WTC11 (cell line): ENCODE measurements at regions not wholly inside any gene's neighbourhood (a gene's known extent, or its start where the extent isn't known, plus 50 kb on each side); places are given as distances from the start of the nearest gene placed in this dataset.

Source experiments
- ATAC-seq: fragments of 200-7000 bp; cut with Tn5 transposase; 2 replicates; pipeline ENCODE4 v1.10.0; 2021; ENCODE audit warnings: mild to moderate bottlenecking, moderate library complexity
- CTCF ChIA-PET: fragments of 300-600 bp; sonication (Branson Sonifier 250); formaldehyde crosslinking; loops from one replicate; lab custom pipeline; 2021; ENCODE audit warnings: antibody characterized with exemption; lab: Charles Lee
- POLR2A ChIA-PET: fragments of 350-600 bp; sonication (Branson Sonifier 250); formaldehyde crosslinking; loops from one replicate; lab custom pipeline; 2021; ENCODE audit warnings: antibody characterized with exemption; lab: Charles Lee
- DNase-seq: peaks from one replicate; pipeline ENCODE4 v3.0.0; 2021; ENCODE audit warnings: low spot score
- H3K27ac Mint-ChIP-seq: 2 replicates; pipeline ENCODE4 v1.8.0; 2021; ENCODE audit warnings: mixed read lengths
- H3K27me3 Mint-ChIP-seq: 2 replicates; pipeline ENCODE4 v1.8.0; 2021; ENCODE audit warnings: low read depth, mild to moderate bottlenecking, moderate library complexity, mixed read lengths
- H3K36me3 Mint-ChIP-seq: 2 replicates; pipeline ENCODE4 v1.8.0; 2021; ENCODE audit warnings: mixed read lengths
- H3K4me1 Mint-ChIP-seq: 2 replicates; pipeline ENCODE4 v1.8.0; 2022; ENCODE audit warnings: mixed read lengths
- H3K4me3 Mint-ChIP-seq: 2 replicates; pipeline ENCODE4 v1.8.0; 2021; ENCODE audit warnings: mild to moderate bottlenecking, moderate library complexity, mixed read lengths
- H3K9me3 Mint-ChIP-seq: 2 replicates; pipeline ENCODE4 v1.8.0; 2021; ENCODE audit warnings: mixed read lengths
- ARID4B ChIP-seq: sonication (generic); formaldehyde crosslinking; IDR thresholded peaks from 2 replicates; pipeline ENCODE4 v1.8.0; 2023; ENCODE audit warnings: missing genetic modification reagents, mild to moderate bottlenecking, borderline replicate concordance
- E2F1 ChIP-seq: sonication (generic); formaldehyde crosslinking; IDR thresholded peaks from 2 replicates; pipeline ENCODE4 v1.8.0; 2022; ENCODE audit warnings: mild to moderate bottlenecking, missing genetic modification reagents
- EMX1 ChIP-seq: fragments of 250-450 bp; sonication (Bioruptor Pico); IDR thresholded peaks from 2 replicates; pipeline ENCODE4 v1.8.0; 2021; ENCODE audit warnings: mild to moderate bottlenecking
- ESRRA ChIP-seq: sonication (generic); formaldehyde crosslinking; IDR thresholded peaks from 2 replicates; pipeline ENCODE4 v1.8.1; 2022; ENCODE audit warnings: mild to moderate bottlenecking, missing genetic modification reagents, borderline replicate concordance
- ETV6 ChIP-seq: sonication (generic); formaldehyde crosslinking; IDR thresholded peaks from 2 replicates; pipeline ENCODE4 v1.8.1; 2022; ENCODE audit warnings: mild to moderate bottlenecking, missing genetic modification reagents
- GRHL2 ChIP-seq: fragments of 250-450 bp; sonication (Bioruptor Pico); IDR thresholded peaks from 2 replicates; pipeline ENCODE4 v1.8.0; 2022; ENCODE audit warnings: mild to moderate bottlenecking, moderate library complexity; ENCODE audit not compliant: insufficient replicate concordance, severe bottlenecking
- HMGXB4 ChIP-seq: sonication (generic); formaldehyde crosslinking; IDR thresholded peaks from 2 replicates; pipeline ENCODE4 v1.8.1; 2023; ENCODE audit warnings: mild to moderate bottlenecking, moderate library complexity, missing genetic modification reagents
- IRF1 ChIP-seq: sonication (generic); formaldehyde crosslinking; IDR thresholded peaks from 2 replicates; pipeline ENCODE4 v1.8.0; 2023; ENCODE audit warnings: missing genetic modification reagents
- JUN ChIP-seq: sonication (generic); formaldehyde crosslinking; IDR thresholded peaks from 2 replicates; pipeline ENCODE4 v1.8.0; 2023; ENCODE audit warnings: mild to moderate bottlenecking, missing genetic modification reagents
- MXD4 ChIP-seq: fragments of 250-450 bp; sonication (Bioruptor Pico); IDR thresholded peaks from 2 replicates; pipeline ENCODE4 v1.8.0; 2021; ENCODE audit warnings: mild to moderate bottlenecking, moderate library complexity, borderline replicate concordance
- MYBL2 ChIP-seq: sonication (generic); formaldehyde crosslinking; IDR thresholded peaks from 2 replicates; pipeline ENCODE4 v1.8.1; 2023; ENCODE audit warnings: mild to moderate bottlenecking, moderate library complexity, missing genetic modification reagents
- PRRX2 ChIP-seq: fragments of 250-450 bp; sonication (Bioruptor Pico); IDR thresholded peaks from 2 replicates; pipeline ENCODE4 v1.8.0; 2021; ENCODE audit warnings: mild to moderate bottlenecking
- RORB ChIP-seq: fragments of 250-450 bp; sonication (Bioruptor Pico); IDR thresholded peaks from 2 replicates; pipeline ENCODE4 v1.9.0; 2021; ENCODE audit warnings: mild to moderate bottlenecking
- SP1 ChIP-seq: sonication (generic); formaldehyde crosslinking; conservative IDR thresholded peaks from 2 replicates; pipeline ENCODE4 v1.8.1; 2022; ENCODE audit warnings: missing genetic modification reagents
- STAT6 ChIP-seq: sonication (generic); formaldehyde crosslinking; conservative IDR thresholded peaks from 2 replicates; pipeline ENCODE4 v1.8.1; 2023; ENCODE audit warnings: mild to moderate bottlenecking, low read depth, missing genetic modification reagents, moderate library complexity
- TEAD1 ChIP-seq: sonication (generic); formaldehyde crosslinking; IDR thresholded peaks from 2 replicates; pipeline ENCODE4 v1.8.0; 2022; ENCODE audit warnings: mild to moderate bottlenecking, missing genetic modification reagents
- TP53 ChIP-seq: sonication (generic); formaldehyde crosslinking; IDR thresholded peaks from 2 replicates; pipeline ENCODE4 v1.8.1; 2023; ENCODE audit warnings: mild to moderate bottlenecking, missing genetic modification reagents
- ZMAT4 ChIP-seq: fragments of 250-450 bp; sonication (Bioruptor Pico); IDR thresholded peaks from 2 replicates; pipeline ENCODE4 v1.9.0; 2021; ENCODE audit warnings: mild to moderate bottlenecking
- ZSCAN18 ChIP-seq: fragments of 250-450 bp; sonication (Bioruptor Pico); IDR thresholded peaks from 2 replicates; pipeline ENCODE4 v2.1.2; 2022; ENCODE audit warnings: mild to moderate bottlenecking, moderate library complexity

GRCh38 chr14:39492267-39492666 lies 60.0 kb upstream of the FBXO33 start:
- peaks cover 29% of the 10 kb centered on the region for H3K36me3 Mint-ChIP-seq
- no peaks in the 10 kb centered on the region; the same call in 1 of the 2 replicates for H3K27me3 Mint-ChIP-seq
- ATAC-seq (no peak), DNase-seq (no peak)
- no peak for TF ChIP-seq SP1 (CRISPR knock-in tag)
- no peak for TF ChIP-seq JUN (CRISPR knock-in tag)
- no peak for TF ChIP-seq ETV6 (CRISPR knock-in tag)
- TF ChIP-seq E2F1 (CRISPR knock-in tag) = no peak
- no peak for TF ChIP-seq ZMAT4
- TF ChIP-seq TEAD1 (CRISPR knock-in tag) = no peak
- no peak for TF ChIP-seq PRRX2 (CRISPR knock-in tag)
- no peak for TF ChIP-seq EMX1 (CRISPR knock-in tag)
- TF ChIP-seq HMGXB4 (CRISPR knock-in tag) = no peak
- TF ChIP-seq STAT6 (CRISPR knock-in tag) = no peak
- no peak for TF ChIP-seq ESRRA
- TF ChIP-seq GRHL2 (CRISPR knock-in tag) = no peak
- TF ChIP-seq RORB (CRISPR knock-in tag) = no peak
- TF ChIP-seq ARID4B (CRISPR knock-in tag) = no peak
- no peak for TF ChIP-seq ZSCAN18 (CRISPR knock-in tag)
- TF ChIP-seq IRF1 (CRISPR knock-in tag) = no peak
- no peak for TF ChIP-seq MXD4 (CRISPR knock-in tag)
- no peak for TF ChIP-seq TP53 (CRISPR knock-in tag)
- TF ChIP-seq MYBL2 = no peak
- no peak overlapping the region for H3K4me3 Mint-ChIP-seq
- peaks cover 28% of the 10 kb centered on the region for H3K9me3 Mint-ChIP-seq
- peaks cover 17% of the 10 kb centered on the region for H3K4me1 Mint-ChIP-seq
- POLR2A ChIA-PET = no interaction called here
- H3K27ac Mint-ChIP-seq = peak overlapping the region; percentile 86
- CTCF ChIA-PET = no interaction called here
